GM21515 (cell line): ENCODE measurements at regions not wholly inside any gene's neighbourhood (a gene's known extent, or its start where the extent isn't known, plus 50 kb on each side); places are given as distances from the start of the nearest gene placed in this dataset.

Experiments
- ATAC-seq: cut with Tn5 transposase; IDR thresholded peaks from one replicate; pipeline ENCODE4 v1.9.1; 2021; ENCODE audit not compliant: unreplicated experiment

- no peak for ATAC-seq
These were observed 320.2 kb upstream of the PLET1 start for GRCh38 chr11:112580864-112581263.

GRCh38 chr11:112581747-112582146, 321.1 kb upstream of the PLET1 start:
- ATAC-seq = no peak

- ATAC-seq = no peak
These were observed 321.7 kb upstream of the PLET1 start for GRCh38 chr11:112582366-112582765.

GRCh38 chr11:112583261-112583893, 322.7 kb upstream of the PLET1 start:
- ATAC-seq = peak; percentile 88

- ATAC-seq = no peak
These were observed 324.0 kb upstream of the PLET1 start for GRCh38 chr11:112584672-112585071.

- no peak for ATAC-seq
These were observed 327.0 kb upstream of the PLET1 start for GRCh38 chr11:112587664-112588063.

- ATAC-seq = no peak
These were observed 327.6 kb upstream of the PLET1 start for GRCh38 chr11:112588252-112588694.

GRCh38 chr11:112589155-112589554, 328.5 kb upstream of the PLET1 start:
- ATAC-seq = no peak

- no peak for ATAC-seq
These were observed 330.1 kb upstream of the PLET1 start for GRCh38 chr11:112590764-112591163.

GRCh38 chr11:112593440-112593839, 332.8 kb upstream of the PLET1 start:
- no peak for ATAC-seq

GRCh38 chr11:112596324-112596723, 335.7 kb upstream of the PLET1 start:
- ATAC-seq = no peak

GRCh38 chr11:112597286-112597790, 336.7 kb upstream of the PLET1 start:
- no peak for ATAC-seq

GRCh38 chr11:112599265-112599664, 338.6 kb upstream of the PLET1 start:
- ATAC-seq = no peak

- no peak for ATAC-seq
These were observed 339.3 kb upstream of the PLET1 start for GRCh38 chr11:112599856-112600533.

GRCh38 chr11:112605093-112605666, 344.5 kb upstream of the PLET1 start:
- no peak for ATAC-seq

GRCh38 chr11:112606656-112607055, 346.0 kb upstream of the PLET1 start:
- no peak for ATAC-seq

- no peak for ATAC-seq
These were observed 347.8 kb upstream of the PLET1 start for GRCh38 chr11:112608509-112608908.

GRCh38 chr11:112610494-112610893, 349.8 kb upstream of the PLET1 start:
- ATAC-seq = no peak

GRCh38 chr11:112610996-112611750, 350.0 kb upstream of the NCAM1 start:
- ATAC-seq = no peak

- no peak for ATAC-seq
These were observed 349.4 kb upstream of the NCAM1 start for GRCh38 chr11:112611771-112612170.

GRCh38 chr11:112612250-112612849, 348.9 kb upstream of the NCAM1 start:
- no peak for ATAC-seq
